B cell (primary cell): ENCODE measurements at regions not wholly inside any gene's neighbourhood (a gene's known extent, or its start where the extent isn't known, plus 50 kb on each side); places are given as distances from the start of the nearest gene placed in this dataset.

Experiments
- ATAC-seq: fragments of 200-7000 bp; cut with Tn5 transposase; one replicate; pipeline ENCODE4 v1.10.0; 2021; ENCODE audit warnings: low read depth, mild to moderate bottlenecking, moderate number of reproducible peaks, moderate library complexity
- CTCF ChIA-PET: fragments of 350-600 bp; sonication (Branson Sonifier 250); formaldehyde crosslinking; loops from one replicate; lab custom pipeline; 2021; ENCODE audit warnings: antibody characterized with exemption, inconsistent platforms; lab: Charles Lee
- POLR2A ChIA-PET: fragments of 350-600 bp; sonication (Branson Sonifier 250); formaldehyde crosslinking; loops from one replicate; lab custom pipeline; 2021; ENCODE audit warnings: antibody characterized with exemption; lab: Charles Lee
- DNase-seq: peaks from one replicate; pipeline ENCODE4 v3.0.0; 2013
- H2AFZ ChIP-seq: 2 replicates; pipeline ENCODE4 v1.6.1; 2012; ENCODE audit warnings: mild to moderate bottlenecking, low read depth, low read length; ENCODE audit not compliant: insufficient read depth, poor library complexity, severe bottlenecking
- H3K27ac ChIP-seq, 2 donors: 1 replicate in 1 of 2; 2 replicates in 1 of 2; pipeline ENCODE4 v1.5.1; 2012 to 2013; ENCODE audit warnings: low read length in 2 of 2, mild to moderate bottlenecking in 2 of 2, moderate library complexity in 1 of 2
- H3K27me3 ChIP-seq, 4 experiments: fragments of 200-600 bp in 1 of 4; sonication (generic) in 1 of 4; replicated peaks in 1 of 4; 1 replicate in 2 of 4; 2 replicates in 2 of 4; pipeline versions ENCODE4 v1.6.1 to v1.7.0; 2013 to 2016; ENCODE audit warnings: low read length in 3 of 4, mild to moderate bottlenecking in 2 of 4, mixed read lengths in 1 of 4, moderate library complexity in 1 of 4; ENCODE audit not compliant: insufficient read depth in 4 of 4, control insufficient read depth in 3 of 4; ENCODE audit errors: control extremely low read depth in 1 of 4
- H3K36me3 ChIP-seq, 2 experiments: replicated peaks in 1 of 2; 1 replicate in 1 of 2; 2 replicates in 1 of 2; pipeline versions ENCODE4 v1.6.1 to v1.7.1; 2013; ENCODE audit warnings: low read length in 1 of 2; ENCODE audit not compliant: insufficient read depth in 2 of 2, control insufficient read depth in 1 of 2; ENCODE audit errors: control extremely low read depth in 1 of 2, extremely low read depth in 1 of 2
- H3K4me1 ChIP-seq, 2 donors: fragments of 200-600 bp in 1 of 2; sonication (generic) in 1 of 2; 1 replicate in 1 of 2; 2 replicates in 1 of 2; pipeline versions ENCODE4 v1.5.1 to v1.6.1; 2013 to 2017; ENCODE audit warnings: low read length in 2 of 2; ENCODE audit not compliant: control insufficient read depth in 2 of 2, insufficient read depth in 2 of 2
- H3K4me2 ChIP-seq: replicated peaks from 2 replicates; pipeline ENCODE3; 2012; ENCODE audit warnings: mild to moderate bottlenecking, low read depth, low read length; ENCODE audit not compliant: poor library complexity, severe bottlenecking
- H3K4me3 ChIP-seq, 5 experiments: fragments of 200-600 bp in 1 of 5; sonication (generic) in 1 of 5; 1 replicate in 3 of 5; 2 replicates in 2 of 5; pipeline versions ENCODE4 v1.5.1 to v1.7.0; 2011 to 2016; ENCODE audit warnings: low read length in 4 of 5, mild to moderate bottlenecking in 4 of 5, low read depth in 2 of 5, control low read depth in 1 of 5, moderate library complexity in 1 of 5; ENCODE audit not compliant: insufficient read depth in 1 of 5; ENCODE audit errors: control extremely low read depth in 1 of 5, extremely low read depth in 1 of 5
- H3K79me2 ChIP-seq: fragments of 200-600 bp; sonication (generic); one replicate; pipeline ENCODE4 v1.6.0; 2016; ENCODE audit warnings: low read length; ENCODE audit not compliant: control insufficient read depth, insufficient read depth
- H3K9ac ChIP-seq: fragments of 200-600 bp; sonication (generic); 2 replicates; pipeline ENCODE4 v1.6.1; 2017; ENCODE audit warnings: mild to moderate bottlenecking, low read length, moderate library complexity
- H3K9me3 ChIP-seq, 3 donors: one replicate each; pipeline versions ENCODE4 v1.6.1 to v1.7.1; 2013; ENCODE audit warnings: low read length in 2 of 3; ENCODE audit not compliant: control insufficient read depth in 2 of 3, insufficient read depth in 1 of 3; ENCODE audit errors: control extremely low read depth in 1 of 3
- H4K20me1 ChIP-seq: 2 replicates; pipeline ENCODE4 v1.6.0; 2012; ENCODE audit warnings: mild to moderate bottlenecking, low read length; ENCODE audit not compliant: insufficient read depth, control insufficient read depth, poor library complexity, severe bottlenecking
- H3K27ac Mint-ChIP-seq: one replicate; pipeline ENCODE4 v1.8.0; 2021; ENCODE audit warnings: mixed read lengths
- H3K27me3 Mint-ChIP-seq: one replicate; pipeline ENCODE4 v1.8.0; 2021; ENCODE audit warnings: mixed read lengths
- H3K4me1 Mint-ChIP-seq: one replicate; pipeline ENCODE4 v1.8.0; 2021; ENCODE audit warnings: mixed read lengths
- H3K4me3 Mint-ChIP-seq: one replicate; pipeline ENCODE4 v1.8.0; 2021; ENCODE audit warnings: mixed read lengths
- H3K9me3 Mint-ChIP-seq: one replicate; pipeline ENCODE4 v1.8.0; 2022; ENCODE audit warnings: mixed read lengths; ENCODE audit not compliant: insufficient read depth
- EZH2 ChIP-seq: IDR thresholded peaks from 2 replicates; pipeline ENCODE4 v1.6.1; 2012; ENCODE audit warnings: borderline replicate concordance, low read depth, mild to moderate bottlenecking, moderate library complexity, low read length; ENCODE audit not compliant: insufficient read depth, poor library complexity, severe bottlenecking
- WGBS: methylation state at CpG from one replicate; pipeline ENCODE4 v1.1.5; 2013; ENCODE audit warnings: missing lambda C conversion rate; ENCODE audit not compliant: insufficient coverage; 5-methylcytosine and 5-hydroxymethylcytosine counted together
- intact Hi-C: fragments of 100-400 bp; cut with micrococcal nuclease; formaldehyde crosslinking; loops from one replicate; pipeline ENCODE4 v1.10.0; 2022
- TF ChIP-seq, protein P1 (sequence below): fragments of 200-600 bp; IDR thresholded peaks from one replicate; pipeline ENCODE4 v1.8.0; 2022; ENCODE audit warnings: antibody characterized with exemption, mild to moderate bottlenecking

DNA sequence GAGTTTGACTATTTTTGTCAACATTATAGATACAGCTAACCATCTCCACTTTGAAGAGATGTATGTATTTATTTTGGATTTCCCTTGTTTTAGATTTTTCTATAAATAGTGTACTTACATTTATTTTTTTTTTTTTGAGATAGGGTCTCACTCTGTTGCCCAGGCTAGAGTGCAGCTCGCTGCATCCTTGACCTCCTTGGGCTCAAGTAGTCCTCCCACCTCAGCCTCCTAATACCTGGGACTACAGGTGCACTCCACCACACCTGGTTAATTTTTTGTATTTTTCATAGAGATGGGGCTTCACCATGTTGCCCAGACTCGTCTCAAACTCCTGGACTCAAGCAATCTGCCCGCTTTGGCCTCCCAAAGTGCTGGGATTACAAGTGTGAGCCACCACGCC, 55.3 kb upstream of the TRPM1 start:
- intact Hi-C loops, result no loop called here

DNA sequence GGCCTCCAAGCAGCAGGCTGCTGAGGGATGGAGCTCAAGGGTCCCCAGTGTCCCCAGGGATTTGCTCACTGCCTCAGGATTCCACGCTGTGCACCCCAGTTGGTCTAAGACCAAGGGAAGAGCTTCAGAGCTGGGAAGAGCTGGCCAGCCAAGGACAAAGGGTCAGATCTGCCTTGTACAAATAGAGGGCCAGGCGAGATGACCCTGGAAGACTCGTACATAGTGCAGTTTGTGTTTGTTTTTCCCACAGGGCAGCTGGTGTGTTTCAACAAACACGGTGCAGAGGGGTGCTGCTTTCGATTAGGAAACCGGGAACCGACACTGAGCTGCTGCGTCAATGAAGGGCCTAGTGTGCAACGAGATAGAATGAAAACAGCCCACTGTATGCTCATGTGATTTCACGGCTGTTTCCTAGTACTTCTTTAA, 56.1 kb upstream of the TRPM1 start:
- Mint-ChIP-seq H3K9me3 (no peaks in the 10 kb centered on the region), H3K4me3 (no peak overlapping the region), H3K27me3 (peaks cover 8% of the 10 kb centered on the region), H3K4me1 (no peaks in the 10 kb centered on the region), H3K27ac (no peak overlapping the region)
- CTCF ChIA-PET, result no interaction called here
- H4K20me1 ChIP-seq, result no peaks in the 10 kb centered on the region
- no peaks in the 10 kb centered on the region for H3K4me1 ChIP-seq
- no peak overlapping the region for H3K27ac ChIP-seq
- ATAC-seq (no peak), DNase-seq (no peak)
- no peaks in the 10 kb centered on the region for H3K79me2 ChIP-seq
- 93% methylated on average over 9 of the region's 10 CpGs for whole genome bisulfite sequencing
- no peaks in the 10 kb centered on the region for H3K27me3 ChIP-seq
- H3K9me3 ChIP-seq, result no peaks in the 10 kb centered on the region
- H3K9ac ChIP-seq, result no peak overlapping the region
- no peak overlapping the region for H3K4me3 ChIP-seq
- TF ChIP-seq EZH2, result no peak
- POLR2A ChIA-PET, result no interaction called here
- intact Hi-C loops, result no loop called here
- no peak overlapping the region for H3K4me2 ChIP-seq
- no peak overlapping the region for H2AFZ ChIP-seq
- H3K36me3 ChIP-seq, result no peaks in the 10 kb centered on the region

More for the DNA sequence above, 55.3 kb upstream of the TRPM1 start:
- no peak overlapping the region for H3K4me3 Mint-ChIP-seq
- TF ChIP-seq EZH2, result no peak
- TF ChIP-seq, protein P1, sequence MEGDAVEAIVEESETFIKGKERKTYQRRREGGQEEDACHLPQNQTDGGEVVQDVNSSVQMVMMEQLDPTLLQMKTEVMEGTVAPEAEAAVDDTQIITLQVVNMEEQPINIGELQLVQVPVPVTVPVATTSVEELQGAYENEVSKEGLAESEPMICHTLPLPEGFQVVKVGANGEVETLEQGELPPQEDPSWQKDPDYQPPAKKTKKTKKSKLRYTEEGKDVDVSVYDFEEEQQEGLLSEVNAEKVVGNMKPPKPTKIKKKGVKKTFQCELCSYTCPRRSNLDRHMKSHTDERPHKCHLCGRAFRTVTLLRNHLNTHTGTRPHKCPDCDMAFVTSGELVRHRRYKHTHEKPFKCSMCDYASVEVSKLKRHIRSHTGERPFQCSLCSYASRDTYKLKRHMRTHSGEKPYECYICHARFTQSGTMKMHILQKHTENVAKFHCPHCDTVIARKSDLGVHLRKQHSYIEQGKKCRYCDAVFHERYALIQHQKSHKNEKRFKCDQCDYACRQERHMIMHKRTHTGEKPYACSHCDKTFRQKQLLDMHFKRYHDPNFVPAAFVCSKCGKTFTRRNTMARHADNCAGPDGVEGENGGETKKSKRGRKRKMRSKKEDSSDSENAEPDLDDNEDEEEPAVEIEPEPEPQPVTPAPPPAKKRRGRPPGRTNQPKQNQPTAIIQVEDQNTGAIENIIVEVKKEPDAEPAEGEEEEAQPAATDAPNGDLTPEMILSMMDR, result no peak
- peaks cover 5% of the 10 kb centered on the region for H3K27me3 Mint-ChIP-seq
- H2AFZ ChIP-seq, result no peak overlapping the region
- WGBS, result 100% methylated on average over 2 of the region's 4 CpGs
- no peak overlapping the region for H3K4me2 ChIP-seq
- H3K9me3 Mint-ChIP-seq, result no peaks in the 10 kb centered on the region
- no peaks in the 10 kb centered on the region for H3K9me3 ChIP-seq
- H4K20me1 ChIP-seq, result no peaks in the 10 kb centered on the region
- DNase-seq (no peak), ATAC-seq (no peak)
- no peaks in the 10 kb centered on the region for H3K4me1 Mint-ChIP-seq
- H3K27me3 ChIP-seq, result no peaks in the 10 kb centered on the region
- no peak overlapping the region for H3K4me3 ChIP-seq
- POLR2A ChIA-PET, result no interaction called here
- CTCF ChIA-PET, result interaction anchor here (1.6 kb wide), 1 partner anchor 28 kb away, joined by 4 read pairs; no protein-coding TSS in a partner anchor
- H3K9ac ChIP-seq, result no peak overlapping the region
- H3K79me2 ChIP-seq, result no peaks in the 10 kb centered on the region
- no peaks in the 10 kb centered on the region for H3K4me1 ChIP-seq
- no peak overlapping the region for H3K27ac ChIP-seq
- H3K36me3 ChIP-seq, result no peaks in the 10 kb centered on the region
- no peak overlapping the region for H3K27ac Mint-ChIP-seq
